H9 (cell line): ENCODE measurements at regions not wholly inside any gene's neighbourhood (a gene's known extent, or its start where the extent isn't known, plus 50 kb on each side); places are given as distances from the start of the nearest gene placed in this dataset.

ENCODE experiments used
- DNase-seq: peaks from one replicate; pipeline ENCODE4 v3.0.0-alpha.2; 2017
- H2AFZ ChIP-seq: one replicate; pipeline ENCODE4 v1.6.1; 2013; ENCODE audit warnings: mild to moderate bottlenecking, low read length, control low read depth, moderate library complexity
- H2AK5ac ChIP-seq: 2 replicates; pipeline ENCODE4 v1.6.1; 2013; ENCODE audit warnings: low read length, control low read depth, mixed read lengths; ENCODE audit not compliant: insufficient read length
- H2BK120ac ChIP-seq: one replicate; pipeline ENCODE4 v1.6.1; 2013; ENCODE audit warnings: low read depth, mild to moderate bottlenecking, low read length, control low read depth, inconsistent platforms; ENCODE audit not compliant: poor library complexity, severe bottlenecking
- H2BK12ac ChIP-seq: 2 replicates; pipeline ENCODE4 v1.6.1; 2013; ENCODE audit warnings: low read length, control low read depth, mixed read lengths, low read depth; ENCODE audit not compliant: insufficient read length
- H2BK15ac ChIP-seq: 2 replicates; pipeline ENCODE4 v1.6.1; 2013; ENCODE audit warnings: low read depth, low read length, control low read depth
- H2BK20ac ChIP-seq: one replicate; pipeline ENCODE4 v1.6.1; 2013; ENCODE audit warnings: low read depth, mild to moderate bottlenecking, low read length, control low read depth, inconsistent platforms; ENCODE audit not compliant: poor library complexity, severe bottlenecking
- H2BK5ac ChIP-seq: 2 replicates; pipeline ENCODE4 v1.6.1; 2013; ENCODE audit warnings: low read length, control low read depth, mixed read lengths; ENCODE audit not compliant: insufficient read length
- H3K14ac ChIP-seq: 2 replicates; pipeline ENCODE4 v1.6.1; 2013; ENCODE audit warnings: low read length, control low read depth; ENCODE audit not compliant: insufficient read depth
- H3K18ac ChIP-seq: 2 replicates; pipeline ENCODE4 v1.6.1; 2013; ENCODE audit warnings: low read depth, mild to moderate bottlenecking, mixed read lengths, low read length, control low read depth; ENCODE audit not compliant: insufficient read length
- H3K23ac ChIP-seq: 2 replicates; pipeline ENCODE4 v1.6.1; 2013; ENCODE audit warnings: low read length, control low read depth, mixed read lengths, low read depth; ENCODE audit not compliant: insufficient read length
- H3K23me2 ChIP-seq: 2 replicates; pipeline ENCODE4 v1.6.1; 2013; ENCODE audit warnings: low read depth, mild to moderate bottlenecking, mixed read lengths, low read length, control low read depth; ENCODE audit not compliant: insufficient read length, poor library complexity, severe bottlenecking
- H3K27ac ChIP-seq: 2 replicates; pipeline ENCODE4 v1.5.1; 2013; ENCODE audit warnings: low read length, control low read depth, mixed read lengths, low read depth; ENCODE audit not compliant: insufficient read length
- H3K27me3 ChIP-seq: 2 replicates; pipeline ENCODE4 v1.6.1; 2013; ENCODE audit warnings: low read length, control low read depth, inconsistent platforms; ENCODE audit not compliant: insufficient read depth
- H3K4ac ChIP-seq: 2 replicates; pipeline ENCODE4 v1.6.1; 2013; ENCODE audit warnings: low read depth, mild to moderate bottlenecking, control low read depth, inconsistent platforms, low read length, moderate library complexity
- H3K4me1 ChIP-seq: 2 replicates; pipeline ENCODE4 v1.6.1; 2013; ENCODE audit warnings: low read length, control low read depth, inconsistent platforms; ENCODE audit not compliant: insufficient read depth
- H3K4me2 ChIP-seq: 2 replicates; pipeline ENCODE4 v1.6.1; 2013; ENCODE audit warnings: low read length, control low read depth, mixed read lengths; ENCODE audit not compliant: insufficient read length, insufficient read depth
- H3K56ac ChIP-seq: 2 replicates; pipeline ENCODE4 v1.6.1; 2013; ENCODE audit warnings: low read depth, mild to moderate bottlenecking, mixed read lengths, low read length, control low read depth; ENCODE audit not compliant: insufficient read length
- H3K79me1 ChIP-seq: 2 replicates; pipeline ENCODE4 v1.6.1; 2013; ENCODE audit warnings: low read depth, mild to moderate bottlenecking, moderate library complexity, low read length, control low read depth, inconsistent platforms; ENCODE audit not compliant: insufficient read depth, poor library complexity, severe bottlenecking
- H3K79me2 ChIP-seq: 2 replicates; pipeline ENCODE4 v1.6.1; 2013; ENCODE audit warnings: low read length, control low read depth, inconsistent platforms; ENCODE audit not compliant: insufficient read depth
- H3K9ac ChIP-seq: 2 replicates; pipeline ENCODE4 v1.6.1; 2013; ENCODE audit warnings: low read length, control low read depth, mixed read lengths; ENCODE audit not compliant: insufficient read length; ENCODE audit errors: extremely low read depth
- H3K9me3 ChIP-seq: one replicate; pipeline ENCODE4 v1.6.1; 2013; ENCODE audit warnings: low read depth, low read length, inconsistent platforms; ENCODE audit not compliant: control insufficient read depth
- H3T11ph ChIP-seq: one replicate; pipeline ENCODE4 v1.6.1; 2013; ENCODE audit warnings: mild to moderate bottlenecking, low read length, control low read depth, inconsistent platforms
- H4K20me1 ChIP-seq: one replicate; pipeline ENCODE4 v1.6.1; 2013; ENCODE audit not compliant: control insufficient read depth, insufficient read length, insufficient read depth
- H4K5ac ChIP-seq: 2 replicates; pipeline ENCODE4 v1.6.1; 2013; ENCODE audit warnings: low read depth, mild to moderate bottlenecking, mixed read lengths, low read length, control low read depth; ENCODE audit not compliant: insufficient read length
- H4K8ac ChIP-seq: replicated peaks from 2 replicates; pipeline ENCODE4 v1.6.1; 2013; ENCODE audit warnings: low read length, control low read depth, mixed read lengths, low read depth; ENCODE audit not compliant: insufficient read length
- H4K91ac ChIP-seq: 2 replicates; pipeline ENCODE4 v1.6.1; 2013; ENCODE audit warnings: low read depth, mild to moderate bottlenecking, moderate library complexity, mixed read lengths, low read length, control low read depth; ENCODE audit not compliant: insufficient read length
- H3K27ac Mint-ChIP-seq, 3 experiments: 2 replicates in 2 of 3; 3 replicates in 1 of 3; pipeline ENCODE4 v1.8.0; 2020 to 2021; ENCODE audit warnings: mixed read lengths in 3 of 3, mild to moderate bottlenecking in 1 of 3, moderate library complexity in 1 of 3
- H3K27me3 Mint-ChIP-seq: 2 replicates; pipeline ENCODE4 v1.8.0; 2021; ENCODE audit warnings: low read depth, mild to moderate bottlenecking, moderate library complexity, mixed read lengths
- H3K36me3 Mint-ChIP-seq, 3 experiments: 2 replicates in 2 of 3; 3 replicates in 1 of 3; pipeline ENCODE4 v1.8.0; 2020 to 2021; ENCODE audit warnings: low read depth in 3 of 3, mixed read lengths in 3 of 3; ENCODE audit not compliant: insufficient read depth in 1 of 3
- H3K4me1 Mint-ChIP-seq, 2 experiments: 2 replicates each; pipeline ENCODE4 v1.8.0; 2020; ENCODE audit warnings: mixed read lengths in 2 of 2
- H3K4me3 Mint-ChIP-seq, 2 experiments: 2 replicates in 1 of 2; 3 replicates in 1 of 2; pipeline ENCODE4 v1.8.0; 2020 to 2021; ENCODE audit warnings: mild to moderate bottlenecking in 2 of 2, mixed read lengths in 2 of 2, moderate library complexity in 1 of 2
- H3K9me3 Mint-ChIP-seq, 2 experiments: 2 replicates in 1 of 2; 3 replicates in 1 of 2; pipeline ENCODE4 v1.8.0; 2020; ENCODE audit warnings: mild to moderate bottlenecking in 2 of 2, mixed read lengths in 2 of 2, moderate library complexity in 1 of 2
- CTCF ChIP-seq: fragments of 200-600 bp; sonication (generic); conservative IDR thresholded peaks from 3 replicates; pipeline ENCODE4 v1.8.0; 2021; ENCODE audit warnings: antibody characterized with exemption, mild to moderate bottlenecking
- WGBS: extraction: QIAGEN DNeasy Blood & Tissue Kit; methylation state at CpG from one replicate; pipeline ENCODE4 v1.1.7; 2013; ENCODE audit warnings: missing lambda C conversion rate, low lambda C conversion rate, mixed read lengths; ENCODE audit not compliant: insufficient read length; ENCODE audit errors: extremely low coverage; 5-methylcytosine and 5-hydroxymethylcytosine counted together

DNA sequence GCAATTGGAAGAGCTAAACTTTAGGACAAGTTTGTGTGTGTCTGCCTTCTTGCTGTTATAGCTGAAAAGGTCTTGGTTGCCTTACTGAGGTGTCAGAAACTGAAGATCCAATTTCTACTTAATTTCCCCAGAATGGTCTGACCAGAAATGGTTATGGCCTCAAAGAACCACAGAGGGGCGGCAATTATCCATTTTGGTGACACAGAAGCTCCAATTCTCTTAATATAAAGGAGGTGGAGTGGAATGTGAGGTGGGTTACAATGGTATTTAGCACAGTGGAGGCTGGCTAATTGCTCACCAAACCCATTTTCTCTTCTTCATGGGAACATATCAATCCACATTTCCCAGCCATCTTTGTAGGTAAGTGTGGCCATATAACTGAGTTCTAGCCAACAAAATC, 1157.2 kb downstream of the OLFM4 start:
- Histone ChIP-seq H3K4me2 (no peak overlapping the region), H3T11ph (no peak overlapping the region), H4K20me1 (no peaks in the 10 kb centered on the region), H3K23ac (no peak overlapping the region), H3K9ac (no peak overlapping the region), H2AFZ (no peak overlapping the region), H2BK12ac (no peak overlapping the region), H3K79me2 (no peaks in the 10 kb centered on the region), H2BK20ac (no peak overlapping the region), H3K27ac (no peak overlapping the region), H3K27me3 (no peaks in the 10 kb centered on the region), H2BK5ac (no peak overlapping the region), H2BK15ac (no peak overlapping the region), H4K8ac (no peak overlapping the region), H3K18ac (no peak overlapping the region), H3K79me1 (no peaks in the 10 kb centered on the region), H3K9me3 (no peaks in the 10 kb centered on the region), H2BK120ac (no peak overlapping the region), H3K4me1 (peaks cover 11% of the 10 kb centered on the region; the same call in 1 of the 2 replicates), H4K5ac (no peak overlapping the region), H3K4ac (no peak overlapping the region), H4K91ac (no peak overlapping the region), H2AK5ac (no peak overlapping the region), H3K56ac (no peak overlapping the region), H3K23me2 (no peaks in the 10 kb centered on the region), H3K14ac (no peak overlapping the region)
- Mint-ChIP-seq H3K36me3 (no peaks in the 10 kb centered on the region), H3K27me3 (no peaks in the 10 kb centered on the region), H3K4me1 (peaks cover 37 to 42% of the 10 kb centered on the region in 2 experiments), H3K4me3 (no peak overlapping the region), H3K9me3 (peaks cover 0 to 4% of the 10 kb centered on the region in 2 experiments; a peak in 1 of 5 replicates), H3K27ac (peak overlapping the region in 2 of 3 experiments; percentile 54 to 86; a peak in 2 of 7 replicates)
- WGBS: no CpG with 5 or more reads among the region's 1 CpG
- DNase-seq: peak; percentile 59
- peak; percentile 81 for TF ChIP-seq CTCF
